HG03457 (cell line): ENCODE measurements at regions not wholly inside any gene's neighbourhood (a gene's known extent, or its start where the extent isn't known, plus 50 kb on each side); places are given as distances from the start of the nearest gene placed in this dataset.

Experiments used
- ATAC-seq: cut with Tn5 transposase; IDR thresholded peaks from one replicate; pipeline ENCODE4 v1.9.1; 2021; ENCODE audit warnings: moderate number of reproducible peaks; ENCODE audit not compliant: unreplicated experiment

- ATAC-seq, result no peak
Measured at GRCh38 chr21:22871692-22872091, 1873.5 kb downstream of the NCAM2 start.

GRCh38 chr21:22880573-22880972 is 1882.4 kb downstream of the NCAM2 start:
- ATAC-seq, result no peak

- ATAC-seq, result no peak
Measured at GRCh38 chr21:22881131-22881530, 1882.9 kb downstream of the NCAM2 start.

- no peak for ATAC-seq
Measured at GRCh38 chr21:22885079-22885478, 1886.9 kb downstream of the NCAM2 start.

- ATAC-seq, result no peak
Measured at GRCh38 chr21:22885614-22886013, 1887.4 kb downstream of the NCAM2 start.

- no peak for ATAC-seq
Measured at GRCh38 chr21:22889445-22889844, 1891.2 kb downstream of the NCAM2 start.

GRCh38 chr21:22890656-22891055 is 1892.4 kb downstream of the NCAM2 start:
- no peak for ATAC-seq

GRCh38 chr21:22892028-22892427 is 1893.8 kb downstream of the NCAM2 start:
- ATAC-seq, result no peak

GRCh38 chr21:22892740-22893139 is 1894.5 kb downstream of the NCAM2 start:
- no peak for ATAC-seq

- no peak for ATAC-seq
Measured at GRCh38 chr21:22898051-22898665, 1899.9 kb downstream of the NCAM2 start.

- ATAC-seq, result no peak
Measured at GRCh38 chr21:22900490-22900889, 1902.3 kb downstream of the NCAM2 start.

GRCh38 chr21:22903851-22904250 is 1905.6 kb downstream of the NCAM2 start:
- no peak for ATAC-seq

GRCh38 chr21:22904385-22904784 is 1906.2 kb downstream of the NCAM2 start:
- no peak for ATAC-seq

GRCh38 chr21:22925032-22925431 is 1926.8 kb downstream of the NCAM2 start:
- no peak for ATAC-seq

- ATAC-seq, result no peak
Measured at GRCh38 chr21:22927469-22927868, 1929.3 kb downstream of the NCAM2 start.

GRCh38 chr21:22941779-22942490 is 1943.7 kb downstream of the NCAM2 start:
- ATAC-seq, result no peak

GRCh38 chr21:22955559-22955958 is 1957.3 kb downstream of the NCAM2 start:
- ATAC-seq, result no peak

GRCh38 chr21:22961258-22961657 is 1963.0 kb downstream of the NCAM2 start:
- no peak for ATAC-seq

- ATAC-seq, result no peak
Measured at GRCh38 chr21:22965455-22966135, 1967.4 kb downstream of the NCAM2 start.

GRCh38 chr21:22981819-22982218 is 1983.6 kb downstream of the NCAM2 start:
- no peak for ATAC-seq

- ATAC-seq, result no peak
Measured at GRCh38 chr21:22993144-22993543, 1994.9 kb downstream of the NCAM2 start.
